H1 (cell line): ENCODE measurements at regions not wholly inside any gene's neighbourhood (a gene's known extent, or its start where the extent isn't known, plus 50 kb on each side); places are given as distances from the start of the nearest gene placed in this dataset.

Experiments
- CTCF ChIA-PET: fragments of 300-600 bp; sonication (Branson Sonifier 250); formaldehyde crosslinking; loops from one replicate; lab custom pipeline; 2021; ENCODE audit not compliant: partially characterized antibody; lab: Charles Lee
- POLR2A ChIA-PET: fragments of 300-600 bp; sonication (Branson Sonifier 250); formaldehyde crosslinking; loops from one replicate; lab custom pipeline; 2021; ENCODE audit warnings: inconsistent platforms; ENCODE audit not compliant: partially characterized antibody; lab: Charles Lee
- DNase-seq, 2 experiments: peaks; one replicate each; pipeline versions ENCODE4 v3.0.0 to v3.0.0-alpha.2; 2010 to 2022; ENCODE audit warnings: low spot score in 2 of 2, low read depth in 1 of 2, mixed read lengths in 1 of 2
- FAIRE-seq: peaks from 2 replicates; lab custom pipeline; 2011; peaks lifted over from hg19 to GRCh38; lab: Jason Lieb, UNC
- H2AFZ ChIP-seq: 2 replicates; pipeline ENCODE4 v1.8.1; 2012; ENCODE audit warnings: low read length, inconsistent platforms
- H2AK5ac ChIP-seq: 2 replicates; pipeline ENCODE4 v1.6.1; 2013; ENCODE audit warnings: low read depth, low read length
- H2BK120ac ChIP-seq: replicated peaks from 2 replicates; pipeline ENCODE3; 2013; ENCODE audit warnings: low read depth, low read length, inconsistent platforms
- H2BK12ac ChIP-seq: 2 replicates; pipeline ENCODE4 v1.6.1; 2013; ENCODE audit warnings: low read depth, low read length
- H2BK15ac ChIP-seq: 2 replicates; pipeline ENCODE4 v1.6.1; 2013; ENCODE audit warnings: low read length
- H2BK20ac ChIP-seq: 2 replicates; pipeline ENCODE4 v1.6.1; 2013; ENCODE audit warnings: low read length
- H2BK5ac ChIP-seq: 2 replicates; pipeline ENCODE4 v1.6.1; 2013; ENCODE audit warnings: low read depth, low read length
- H3K14ac ChIP-seq: 2 replicates; pipeline ENCODE4 v1.6.1; 2013; ENCODE audit warnings: inconsistent platforms; ENCODE audit not compliant: insufficient read length
- H3K18ac ChIP-seq: 2 replicates; pipeline ENCODE4 v1.6.1; 2013; ENCODE audit warnings: low read length; ENCODE audit errors: extremely low read depth
- H3K23ac ChIP-seq: 2 replicates; pipeline ENCODE4 v1.6.1; 2013; ENCODE audit warnings: inconsistent platforms; ENCODE audit not compliant: insufficient read length
- H3K23me2 ChIP-seq: 2 replicates; pipeline ENCODE4 v1.6.1; 2013; ENCODE audit warnings: low read depth, low read length
- H3K27ac ChIP-seq: 2 replicates; pipeline ENCODE4 v1.6.1; 2011; ENCODE audit warnings: low read depth, low read length, inconsistent platforms
- H3K27me3 ChIP-seq, 4 experiments: replicated peaks in 1 of 4; 1 replicate in 1 of 4; 2 replicates in 3 of 4; pipeline versions ENCODE4 v1.6.1 to v1.8.1; 2011 to 2013; ENCODE audit warnings: low read length in 3 of 4, mild to moderate bottlenecking in 3 of 4, inconsistent platforms in 2 of 4, mixed read lengths in 2 of 4, moderate library complexity in 1 of 4; ENCODE audit not compliant: control insufficient read depth in 3 of 4, insufficient read depth in 3 of 4; ENCODE audit errors: extremely low read depth in 1 of 4
- H3K36me3 ChIP-seq, 4 experiments: 2 replicates each; pipeline versions ENCODE4 v1.6.1 to v1.8.1; 2011 to 2013; ENCODE audit warnings: mild to moderate bottlenecking in 4 of 4, low read length in 3 of 4, moderate library complexity in 2 of 4, control low read depth in 1 of 4, inconsistent platforms in 1 of 4; ENCODE audit not compliant: insufficient read depth in 4 of 4, control insufficient read depth in 2 of 4
- H3K4ac ChIP-seq: replicated peaks from 2 replicates; pipeline ENCODE3; 2013; ENCODE audit warnings: low read length, low read depth, mixed read lengths, inconsistent platforms; ENCODE audit not compliant: insufficient read length
- H3K4me1 ChIP-seq, 4 experiments: replicated peaks in 1 of 4; 1 replicate in 1 of 4; 2 replicates in 3 of 4; pipeline versions ENCODE4 v1.6.1 to v1.8.1; 2011 to 2013; ENCODE audit warnings: low read length in 3 of 4, inconsistent platforms in 2 of 4, mixed read lengths in 1 of 4; ENCODE audit not compliant: insufficient read depth in 4 of 4, control insufficient read depth in 3 of 4
- H3K4me2 ChIP-seq, 2 experiments: 2 replicates each; pipeline versions ENCODE4 v1.6.1 to v1.8.1; 2011 to 2013; ENCODE audit warnings: low read depth in 2 of 2, low read length in 2 of 2, control low read depth in 1 of 2, inconsistent platforms in 1 of 2, mild to moderate bottlenecking in 1 of 2; ENCODE audit not compliant: insufficient read depth in 1 of 2
- H3K4me3 ChIP-seq, 4 experiments: fragments of 200-600, 300-600 bp in 1 of 4; sonication (generic), shearing (Covaris generic), sonication (Bioruptor Twin) in 1 of 4; 2 replicates each; pipeline versions ENCODE4 v1.5.1 to v1.8.1; 2011 to 2016; ENCODE audit warnings: low read length in 4 of 4, low read depth in 3 of 4, control low read depth in 2 of 4, inconsistent platforms in 2 of 4, mild to moderate bottlenecking in 2 of 4, mixed read lengths in 1 of 4, moderate library complexity in 1 of 4; ENCODE audit not compliant: insufficient read depth in 2 of 4; ENCODE audit errors: extremely low read depth in 1 of 4
- H3K56ac ChIP-seq: replicated peaks from 2 replicates; pipeline ENCODE3; 2013; ENCODE audit warnings: low read depth, mild to moderate bottlenecking, mixed read lengths, low read length, inconsistent platforms; ENCODE audit not compliant: insufficient read length
- H3K79me1 ChIP-seq: 2 replicates; pipeline ENCODE4 v1.6.1; 2013; ENCODE audit warnings: low read depth, low read length, control low read depth
- H3K79me2 ChIP-seq, 2 experiments: 2 replicates each; pipeline versions ENCODE4 v1.6.1 to v1.8.1; 2012 to 2013; ENCODE audit warnings: low read length in 2 of 2, mild to moderate bottlenecking in 2 of 2, inconsistent platforms in 1 of 2; ENCODE audit not compliant: insufficient read depth in 2 of 2, control insufficient read depth in 1 of 2
- H3K9ac ChIP-seq, 4 experiments: replicated peaks in 1 of 4; 1 replicate in 1 of 4; 2 replicates in 3 of 4; pipeline versions ENCODE4 v1.6.1 to v1.8.1; 2011 to 2013; ENCODE audit warnings: low read depth in 3 of 4, low read length in 3 of 4, control low read depth in 2 of 4, mild to moderate bottlenecking in 2 of 4, moderate library complexity in 2 of 4, inconsistent platforms in 1 of 4; ENCODE audit errors: extremely low read depth in 1 of 4
- H3K9me3 ChIP-seq, 2 experiments: 2 replicates each; pipeline versions ENCODE4 v1.6.1 to v1.8.1; 2012 to 2013; ENCODE audit warnings: mild to moderate bottlenecking in 2 of 2, moderate library complexity in 2 of 2, control low read depth in 1 of 2, inconsistent platforms in 1 of 2, low read depth in 1 of 2, low read length in 1 of 2, mixed read lengths in 1 of 2; ENCODE audit not compliant: insufficient read depth in 2 of 2
- H4K20me1 ChIP-seq, 2 experiments: replicated peaks in 1 of 2; 2 replicates each; pipeline versions ENCODE3 to v1.8.1; 2011 to 2013; ENCODE audit warnings: inconsistent platforms in 2 of 2, low read length in 2 of 2, mild to moderate bottlenecking in 1 of 2; ENCODE audit not compliant: insufficient read depth in 2 of 2, control insufficient read depth in 1 of 2
- H4K5ac ChIP-seq: 2 replicates; pipeline ENCODE4 v1.6.1; 2013; ENCODE audit warnings: low read length, low read depth, mixed read lengths, inconsistent platforms; ENCODE audit not compliant: insufficient read length
- H4K8ac ChIP-seq: 2 replicates; pipeline ENCODE4 v1.8.0; 2013; ENCODE audit warnings: mild to moderate bottlenecking, moderate library complexity, low read length, inconsistent platforms; ENCODE audit not compliant: insufficient read depth; ENCODE audit errors: extremely low read depth
- H4K91ac ChIP-seq: replicated peaks from 2 replicates; pipeline ENCODE3; 2013; ENCODE audit warnings: low read length, mixed read lengths, inconsistent platforms; ENCODE audit not compliant: insufficient read length
- ASH2L ChIP-seq: fragments of 200-600, 300-600 bp; sonication (generic); IDR thresholded peaks from one replicate; pipeline ENCODE4 v1.7.1; 2017; ENCODE audit warnings: low read length
- CHD1 ChIP-seq: IDR thresholded peaks from 2 replicates; pipeline ENCODE4 v1.6.1; 2012; ENCODE audit warnings: low read depth, low read length, improper control_type of control experiment
- CTCF ChIP-seq, 3 experiments: IDR thresholded peaks; 1 replicate in 2 of 3; 2 replicates in 1 of 3; pipeline versions ENCODE4 v1.5.1 to v1.6.1; 2011; ENCODE audit warnings: low read length in 3 of 3, mild to moderate bottlenecking in 3 of 3, inconsistent platforms in 2 of 3, low read depth in 1 of 3, moderate library complexity in 1 of 3; ENCODE audit not compliant: insufficient read depth in 1 of 3; ENCODE audit errors: control extremely low read depth in 1 of 3
- HDAC2 ChIP-seq, 2 experiments: fragments of 300-600 bp in 1 of 2; sonication (generic) in 1 of 2; IDR thresholded peaks; 2 replicates each; pipeline ENCODE4 v1.6.1; 2011 to 2012; ENCODE audit warnings: low read depth in 2 of 2, low read length in 2 of 2, mild to moderate bottlenecking in 2 of 2, moderate library complexity in 2 of 2, borderline replicate concordance in 1 of 2, inconsistent platforms in 1 of 2
- MAX ChIP-seq: IDR thresholded peaks from 2 replicates; pipeline ENCODE4 v1.6.1; 2012; ENCODE audit warnings: inconsistent platforms
- RFX5 ChIP-seq: IDR thresholded peaks from 2 replicates; pipeline ENCODE4 v1.6.1; 2011; ENCODE audit warnings: low read depth, low read length, improper control_type of control experiment, borderline replicate concordance
- RNF2 ChIP-seq: fragments of 200-900, 300-1000 bp; sonication (generic); IDR thresholded peaks from 2 replicates; pipeline ENCODE4 v1.7.1; 2016; ENCODE audit warnings: borderline replicate concordance, low read depth, mild to moderate bottlenecking, antibody characterized with exemption, low read length; ENCODE audit not compliant: poor library complexity, severe bottlenecking; ENCODE audit errors: missing control alignments
- YY1 ChIP-seq: IDR thresholded peaks from 2 replicates; pipeline ENCODE4 v1.6.1; 2011; ENCODE audit warnings: low read depth, mild to moderate bottlenecking, low read length

- no peak overlapping the region for H4K8ac ChIP-seq
- H3K4me3 ChIP-seq: no peak overlapping the region
- H2BK20ac ChIP-seq: no peak overlapping the region
- ChIA-PET CTCF (interaction anchor here (0.6 to 1.1 kb wide), 2 partner anchors 15 to 492 kb away, joined by 3 to 4 read pairs; no protein-coding TSS in a partner anchor), POLR2A (no interaction called here)
- no peaks in the 10 kb centered on the region for H3K23me2 ChIP-seq
- H2BK12ac ChIP-seq: no peak overlapping the region
- H2AK5ac ChIP-seq: no peak overlapping the region
- no peak overlapping the region for H3K18ac ChIP-seq
- no peak overlapping the region for H4K5ac ChIP-seq
- no peaks in the 10 kb centered on the region for H3K79me1 ChIP-seq
- H3K27me3 ChIP-seq: no peaks in the 10 kb centered on the region
- no peak overlapping the region for H2BK15ac ChIP-seq
- H3K4me2 ChIP-seq: no peak overlapping the region
- H3K36me3 ChIP-seq: no peaks in the 10 kb centered on the region
- no peak overlapping the region for H3K14ac ChIP-seq
- no peak for FAIRE-seq
- no peak overlapping the region for H2BK5ac ChIP-seq
- TF ChIP-seq RFX5 (no peak), MAX (no peak), CTCF (IDR thresholded peaks at IDR 0.05; ENCODE audit: control extremely low read depth in 1 of 3, insufficient read depth in 1 of 3, low read depth in 1 of 3, low read length in 3 of 3) (no peak), HDAC2 (IDR thresholded peaks at IDR 0.05; ENCODE audit: borderline replicate concordance in 1 of 2, low read depth in 2 of 2, low read length in 2 of 2) (no peak), ASH2L (no peak), RNF2 (no peak), YY1 (no peak), CHD1 (no peak)
- TF ChIP-seq, all 59 proteins: peak for 0
- no peak overlapping the region for H3K9ac ChIP-seq
- no peaks in the 10 kb centered on the region for H4K20me1 ChIP-seq
- no peak overlapping the region for H3K56ac ChIP-seq
- H3K4me1 ChIP-seq: no peaks in the 10 kb centered on the region
- H2BK120ac ChIP-seq: no peak overlapping the region
- no peak overlapping the region for H3K4ac ChIP-seq
- H4K91ac ChIP-seq: no peak overlapping the region
- H3K23ac ChIP-seq: no peak overlapping the region
- no peaks in the 10 kb centered on the region for H3K79me2 ChIP-seq
- DNase-seq: no peak
- no peak overlapping the region for H3K27ac ChIP-seq
- H2AFZ ChIP-seq: no peak overlapping the region
- no peaks in the 10 kb centered on the region for H3K9me3 ChIP-seq
Observed at GRCh38 chr3:36615861-36616260, 148.5 kb downstream of the DCLK3 start.
